ENCODE measurements at regions not wholly inside any gene's neighbourhood (a gene's known extent, or its start where the extent isn't known, plus 50 kb on each side); places are given as distances from the start of the nearest gene placed in this dataset.

DNA sequence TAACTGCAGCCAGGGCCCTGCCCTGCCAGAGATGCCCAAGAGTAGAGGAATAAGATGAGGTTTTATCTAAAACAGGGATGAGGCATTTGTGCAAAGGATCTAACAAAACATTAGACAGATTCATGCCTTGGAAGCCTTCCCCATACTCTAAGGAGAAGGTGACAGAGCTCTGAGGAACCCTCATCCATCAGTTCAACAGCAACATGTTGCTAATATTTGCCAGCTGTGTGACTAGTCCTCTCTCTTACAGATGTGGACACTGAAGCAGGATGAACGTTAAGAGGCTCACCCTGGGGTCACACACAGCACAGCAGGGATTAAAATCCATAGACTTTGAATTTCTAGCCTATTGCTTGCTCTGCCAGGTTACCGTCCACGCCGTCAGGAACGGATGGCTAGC is 99.0 kb downstream of the ZBTB18 start:
- TF ChIP-seq CTCF (IDR thresholded peaks at IDR 0.05; ENCODE audit: low read length) (no peak), EZH2 (IDR thresholded peaks at IDR 0.05; ENCODE audit: borderline replicate concordance, low read length) (no peak)
